K562 (cell line): ENCODE measurements at regions not wholly inside any gene's neighbourhood (a gene's known extent, or its start where the extent isn't known, plus 50 kb on each side); places are given as distances from the start of the nearest gene placed in this dataset.

Experiments
- ATAC-seq: fragments of 200-7000 bp; cut with Tn5 transposase; 3 replicates; pipeline ENCODE4 v1.9.1; 2020; ENCODE audit warnings: moderate library complexity
- BruUV-seq: library from RNA; stranded (reverse); fragments of 400-500 nt; replicated peaks from 2 replicates; lab custom pipeline; 2021; lab: Mats Ljungman, UMichigan
- CTCF ChIA-PET: fragments of 300-600 bp; formaldehyde crosslinking; extraction: SDS; loops from one replicate; lab custom pipeline; 2021; ENCODE audit warnings: low intra/inter-chr PET ratio; lab: Yijun Ruan, JAX
- POLR2A ChIA-PET: fragments of 300-600, 350-650 bp; sonication (Branson Sonifier 250); formaldehyde crosslinking; extraction: SDS; loops from one replicate; lab custom pipeline; 2021; ENCODE audit warnings: antibody characterized with exemption, inconsistent platforms; lab: Yijun Ruan, JAX
- DNase-seq, 4 experiments: peaks; one replicate each; pipeline versions ENCODE4 v3.0.0 to v3.0.0-alpha.2; 2011 to 2018; ENCODE audit warnings: low spot score in 3 of 4, mixed read lengths in 3 of 4; ENCODE audit errors: extremely low read depth in 1 of 4
- FAIRE-seq: peaks from 2 replicates; lab custom pipeline; 2011; peaks lifted over from hg19 to GRCh38; lab: Jason Lieb, UNC
- H2AFZ ChIP-seq: 2 replicates; pipeline ENCODE4 v1.6.0; 2011; ENCODE audit warnings: low read depth, low read length, control low read depth, inconsistent platforms
- H3K27ac ChIP-seq: fragments of 200-600 bp; 3 replicates; pipeline ENCODE4 v1.8.0; 2011; ENCODE audit warnings: low read depth, mild to moderate bottlenecking, control low read depth, inconsistent platforms, low read length, moderate library complexity, mixed read lengths; ENCODE audit errors: extremely low read depth
- H3K27me3 ChIP-seq, 2 experiments: fragments of 300-600 bp in 1 of 2; 2 replicates in 1 of 2; 3 replicates in 1 of 2; pipeline versions ENCODE4 v1.6.0 to v1.8.0; 2011; ENCODE audit warnings: inconsistent platforms in 2 of 2, low read length in 2 of 2, mild to moderate bottlenecking in 1 of 2, mixed read lengths in 1 of 2, moderate library complexity in 1 of 2; ENCODE audit not compliant: control insufficient read depth in 2 of 2, insufficient read depth in 2 of 2
- H3K36me3 ChIP-seq: fragments of 300-600 bp; 3 replicates; pipeline ENCODE4 v1.8.0; 2011; ENCODE audit warnings: mild to moderate bottlenecking, low read length, inconsistent platforms; ENCODE audit not compliant: control insufficient read depth, insufficient read depth
- H3K4me1 ChIP-seq, 2 experiments: fragments of 200-600 bp in 1 of 2; replicated peaks in 1 of 2; 2 replicates in 1 of 2; 3 replicates in 1 of 2; pipeline versions ENCODE4 v1.5.1 to v1.8.0; 2011; ENCODE audit warnings: inconsistent platforms in 2 of 2, low read length in 2 of 2, mild to moderate bottlenecking in 1 of 2, mixed read lengths in 1 of 2, moderate library complexity in 1 of 2; ENCODE audit not compliant: control insufficient read depth in 2 of 2, insufficient read depth in 2 of 2
- H3K4me2 ChIP-seq: 2 replicates; pipeline ENCODE4 v1.6.1; 2011; ENCODE audit warnings: low read length, control low read depth, inconsistent platforms, mixed read lengths; ENCODE audit not compliant: insufficient read depth
- H3K4me3 ChIP-seq: fragments of 200-600 bp; sonication (generic), shearing (Covaris generic); 2 replicates; pipeline ENCODE4 v1.5.1; 2016; ENCODE audit warnings: control low read depth, inconsistent platforms
- H3K79me2 ChIP-seq: fragments of 200-600 bp; 3 replicates; pipeline ENCODE4 v1.8.0; 2011; ENCODE audit warnings: low read length, inconsistent platforms; ENCODE audit not compliant: control insufficient read depth, insufficient read depth
- H3K9ac ChIP-seq, 2 experiments: 2 replicates each; pipeline versions ENCODE4 v1.6.0 to v1.6.1; 2011; ENCODE audit warnings: low read depth in 2 of 2, low read length in 2 of 2, control low read depth in 1 of 2, inconsistent platforms in 1 of 2, mild to moderate bottlenecking in 1 of 2, mixed read lengths in 1 of 2; ENCODE audit not compliant: insufficient read depth in 1 of 2
- H3K9me1 ChIP-seq: one replicate; pipeline ENCODE4 v1.6.0; 2011; ENCODE audit warnings: inconsistent platforms, mild to moderate bottlenecking, low read length, moderate library complexity; ENCODE audit not compliant: control insufficient read depth, insufficient read depth
- H3K9me3 ChIP-seq: replicated peaks from 2 replicates; pipeline ENCODE4 v1.5.1; 2011; ENCODE audit warnings: low read depth, low read length, inconsistent platforms; ENCODE audit not compliant: control insufficient read depth, insufficient read depth
- H4K20me1 ChIP-seq: replicated peaks from 2 replicates; pipeline ENCODE4 v1.6.1; 2011; ENCODE audit warnings: low read length, inconsistent platforms, mixed read lengths; ENCODE audit not compliant: control insufficient read depth, insufficient read depth
- CBFB ChIP-seq: sonication (generic); formaldehyde crosslinking; IDR thresholded peaks from 2 replicates; pipeline ENCODE4 v1.4.0; 2020; ENCODE audit warnings: mild to moderate bottlenecking, missing genetic modification reagents
- EHMT2 ChIP-seq: fragments of 450-650 bp; IDR thresholded peaks from 2 replicates; pipeline ENCODE4 v1.6.1; 2018; ENCODE audit warnings: antibody characterized with exemption
- EP300 ChIP-seq: IDR thresholded peaks from 2 replicates; pipeline ENCODE4 v1.6.1; 2012; ENCODE audit warnings: low read length, improper control_type of control experiment
- HLTF ChIP-seq: fragments of 450-650 bp; IDR thresholded peaks from 2 replicates; pipeline ENCODE4 v1.6.1; 2016
- JUNB ChIP-seq: fragments of 450-650 bp; formaldehyde crosslinking; conservative IDR thresholded peaks from 2 replicates; pipeline ENCODE4 v1.4.0; 2020; ENCODE audit warnings: mild to moderate bottlenecking
- MEF2A ChIP-seq: IDR thresholded peaks from 2 replicates; pipeline ENCODE4 v1.6.1; 2011; ENCODE audit warnings: low read depth, mild to moderate bottlenecking, low read length, moderate library complexity; ENCODE audit not compliant: control insufficient read depth
- NCOA2 ChIP-seq, 2 experiments: fragments of 450-650 bp; IDR thresholded peaks; 2 replicates each; pipeline ENCODE4 v1.6.1; 2018; ENCODE audit warnings: mild to moderate bottlenecking in 2 of 2, moderate library complexity in 1 of 2; ENCODE audit not compliant: partially characterized antibody in 2 of 2
- SIN3B ChIP-seq: fragments of 450-650 bp; IDR thresholded peaks from 2 replicates; pipeline ENCODE4 v1.6.1; 2017; ENCODE audit warnings: low read depth, mild to moderate bottlenecking, moderate library complexity
- SPI1 ChIP-seq: IDR thresholded peaks from 2 replicates; pipeline ENCODE4 v1.6.1; 2011; ENCODE audit warnings: low read depth, low read length, control low read depth, borderline replicate concordance
- ZC3H11A ChIP-seq: IDR thresholded peaks from 2 replicates; pipeline ENCODE4 v1.6.1; 2012; ENCODE audit warnings: low read depth, low read length, improper control_type of control experiment
- ZNF232 ChIP-seq: sonication (generic); formaldehyde crosslinking; IDR thresholded peaks from 2 replicates; pipeline ENCODE4 v1.8.0; 2022; ENCODE audit warnings: mild to moderate bottlenecking, missing genetic modification reagents
- ZNF311 ChIP-seq: fragments of 250-450 bp; sonication (Bioruptor Pico); IDR thresholded peaks from 2 replicates; pipeline ENCODE4 v1.4.0; 2020; ENCODE audit warnings: mild to moderate bottlenecking, moderate library complexity
- ZNF431 ChIP-seq: sonication (generic); formaldehyde crosslinking; IDR thresholded peaks from 2 replicates; pipeline ENCODE4 v1.8.0; 2022; ENCODE audit warnings: mild to moderate bottlenecking, missing genetic modification reagents
- ZNF584 ChIP-seq: fragments of 200-800 bp; sonication (Bioruptor generic); IDR thresholded peaks from 2 replicates; pipeline ENCODE4 v1.6.1; 2016; ENCODE audit warnings: low read depth, mild to moderate bottlenecking, missing genetic modification characterization, missing compliant biosample characterization
- ZNF785 ChIP-seq: fragments of 250-450 bp; sonication (Bioruptor Pico); IDR thresholded peaks from 2 replicates; pipeline ENCODE4 v1.4.0; 2020; ENCODE audit warnings: mild to moderate bottlenecking
- ZNF830 ChIP-seq: fragments of 250-450 bp; sonication (Bioruptor Pico); IDR thresholded peaks from 2 replicates; pipeline ENCODE4 v1.5.0; 2021; ENCODE audit warnings: mild to moderate bottlenecking
- WGBS: fragments of 100-300 bp; shearing (Covaris generic); methylation state at CpG from one replicate; pipeline ENCODE4 v1.1.6; 2016; ENCODE audit warnings: low coverage, mixed read lengths; ENCODE audit not compliant: insufficient coverage; ENCODE audit errors: missing lambda C conversion rate; 5-methylcytosine and 5-hydroxymethylcytosine counted together
- in situ Hi-C: fragments of 300-500 bp; cut with MboI; formaldehyde crosslinking; loops from 4 replicates; pipeline ENCODE4 v1.15.0; 2018; ENCODE audit warnings: inconsistent platforms, mixed read lengths
- intact Hi-C: fragments of 100-400 bp; cut with micrococcal nuclease; formaldehyde crosslinking; loops from 2 replicates; pipeline ENCODE4 v1.14.2; 2022
- TF ChIP-seq, protein P1 (sequence below): fragments of 450-650 bp; formaldehyde crosslinking; IDR thresholded peaks from 2 replicates; pipeline ENCODE4 v1.4.0; 2020; ENCODE audit warnings: mild to moderate bottlenecking, moderate library complexity
- TF ChIP-seq, protein P2 (sequence below): sonication (generic); formaldehyde crosslinking; IDR thresholded peaks from 2 replicates; pipeline ENCODE4 v1.5.0; 2020; ENCODE audit warnings: missing genetic modification reagents
- TF ChIP-seq, protein P3 (sequence below): sonication (generic); formaldehyde crosslinking; IDR thresholded peaks from 2 replicates; pipeline ENCODE4 v1.8.1; 2023; ENCODE audit warnings: mild to moderate bottlenecking, missing genetic modification reagents

DNA sequence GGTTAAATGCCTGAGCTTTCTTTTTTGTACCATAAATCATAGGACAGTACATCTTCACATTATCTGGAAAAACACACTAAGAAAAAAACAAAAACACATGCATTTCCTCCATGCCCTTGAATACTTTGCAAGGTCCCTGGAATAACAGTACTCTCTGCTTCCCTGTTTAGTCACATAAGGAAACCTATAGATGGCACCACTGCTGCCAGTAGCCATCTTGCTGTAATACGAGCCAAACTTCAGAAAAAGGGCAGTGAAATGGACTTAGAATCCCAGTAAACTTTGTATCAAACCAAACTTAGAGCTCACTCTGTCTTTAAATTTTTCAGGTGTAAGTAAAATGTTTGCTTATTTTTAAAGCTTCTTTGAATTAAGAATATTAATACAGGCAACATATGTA, 435.5 kb downstream of the KCNJ2 start (continued):
- TF ChIP-seq, protein P1, sequence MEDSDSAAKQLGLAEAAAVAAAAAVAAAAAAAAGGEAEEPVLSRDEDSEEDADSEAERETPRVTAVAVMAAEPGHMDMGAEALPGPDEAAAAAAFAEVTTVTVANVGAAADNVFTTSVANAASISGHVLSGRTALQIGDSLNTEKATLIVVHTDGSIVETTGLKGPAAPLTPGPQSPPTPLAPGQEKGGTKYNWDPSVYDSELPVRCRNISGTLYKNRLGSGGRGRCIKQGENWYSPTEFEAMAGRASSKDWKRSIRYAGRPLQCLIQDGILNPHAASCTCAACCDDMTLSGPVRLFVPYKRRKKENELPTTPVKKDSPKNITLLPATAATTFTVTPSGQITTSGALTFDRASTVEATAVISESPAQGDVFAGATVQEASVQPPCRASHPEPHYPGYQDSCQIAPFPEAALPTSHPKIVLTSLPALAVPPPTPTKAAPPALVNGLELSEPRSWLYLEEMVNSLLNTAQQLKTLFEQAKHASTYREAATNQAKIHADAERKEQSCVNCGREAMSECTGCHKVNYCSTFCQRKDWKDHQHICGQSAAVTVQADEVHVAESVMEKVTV (CRISPR knock-in tag): no peak
- TF ChIP-seq MEF2A: no peak
- TF ChIP-seq CBFB (CRISPR knock-in tag): no peak
- TF ChIP-seq, protein P2, sequence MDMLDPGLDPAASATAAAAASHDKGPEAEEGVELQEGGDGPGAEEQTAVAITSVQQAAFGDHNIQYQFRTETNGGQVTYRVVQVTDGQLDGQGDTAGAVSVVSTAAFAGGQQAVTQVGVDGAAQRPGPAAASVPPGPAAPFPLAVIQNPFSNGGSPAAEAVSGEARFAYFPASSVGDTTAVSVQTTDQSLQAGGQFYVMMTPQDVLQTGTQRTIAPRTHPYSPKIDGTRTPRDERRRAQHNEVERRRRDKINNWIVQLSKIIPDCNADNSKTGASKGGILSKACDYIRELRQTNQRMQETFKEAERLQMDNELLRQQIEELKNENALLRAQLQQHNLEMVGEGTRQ (CRISPR knock-in tag): no peak

DNA sequence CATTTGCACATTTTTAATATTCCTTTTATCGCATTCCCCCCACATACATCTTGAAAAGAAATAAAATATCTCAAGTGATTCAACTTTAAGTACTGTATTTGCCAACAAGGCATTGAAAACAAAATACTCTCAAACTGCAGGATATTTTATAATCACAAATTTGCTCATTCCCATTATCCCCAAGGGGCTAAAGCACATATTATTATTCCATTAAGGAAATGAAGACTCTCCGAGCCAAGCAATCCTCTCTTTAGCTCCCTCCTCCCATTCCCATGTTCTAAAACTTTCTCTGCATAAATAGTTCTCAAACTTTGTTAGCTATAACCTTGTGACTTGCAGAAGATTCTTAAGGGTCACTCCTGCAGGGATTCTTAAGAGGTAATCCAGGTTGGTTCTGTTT, 436.8 kb downstream of the KCNJ2 start:
- Histone ChIP-seq H3K79me2 (no peaks in the 10 kb centered on the region), H4K20me1 (no peaks in the 10 kb centered on the region), H3K27ac (no peak overlapping the region), H3K36me3 (no peaks in the 10 kb centered on the region), H3K4me1 (no peaks in the 10 kb centered on the region), H3K9me3 (no peaks in the 10 kb centered on the region), H3K27me3 (no peaks in the 10 kb centered on the region), H3K9ac (no peak overlapping the region), H3K4me2 (no peak overlapping the region), H3K9me1 (no peaks in the 10 kb centered on the region), H3K4me3 (no peak overlapping the region), H2AFZ (no peak overlapping the region)
- BruUV-seq: no TSS peak
- intact Hi-C loops: no loop called here
- no peak for ATAC-seq
- ChIA-PET CTCF (no interaction called here), POLR2A (no interaction called here)
- DNase-seq: no peak
- FAIRE-seq: no peak
- in situ Hi-C loops: no loop called here
- 20% methylated on average over 2 of the region's 2 CpGs for WGBS
- no peak for TF ChIP-seq JUNB (CRISPR knock-in tag)
- no peak for TF ChIP-seq SPI1
- no peak for TF ChIP-seq ZC3H11A
- TF ChIP-seq, protein P3, sequence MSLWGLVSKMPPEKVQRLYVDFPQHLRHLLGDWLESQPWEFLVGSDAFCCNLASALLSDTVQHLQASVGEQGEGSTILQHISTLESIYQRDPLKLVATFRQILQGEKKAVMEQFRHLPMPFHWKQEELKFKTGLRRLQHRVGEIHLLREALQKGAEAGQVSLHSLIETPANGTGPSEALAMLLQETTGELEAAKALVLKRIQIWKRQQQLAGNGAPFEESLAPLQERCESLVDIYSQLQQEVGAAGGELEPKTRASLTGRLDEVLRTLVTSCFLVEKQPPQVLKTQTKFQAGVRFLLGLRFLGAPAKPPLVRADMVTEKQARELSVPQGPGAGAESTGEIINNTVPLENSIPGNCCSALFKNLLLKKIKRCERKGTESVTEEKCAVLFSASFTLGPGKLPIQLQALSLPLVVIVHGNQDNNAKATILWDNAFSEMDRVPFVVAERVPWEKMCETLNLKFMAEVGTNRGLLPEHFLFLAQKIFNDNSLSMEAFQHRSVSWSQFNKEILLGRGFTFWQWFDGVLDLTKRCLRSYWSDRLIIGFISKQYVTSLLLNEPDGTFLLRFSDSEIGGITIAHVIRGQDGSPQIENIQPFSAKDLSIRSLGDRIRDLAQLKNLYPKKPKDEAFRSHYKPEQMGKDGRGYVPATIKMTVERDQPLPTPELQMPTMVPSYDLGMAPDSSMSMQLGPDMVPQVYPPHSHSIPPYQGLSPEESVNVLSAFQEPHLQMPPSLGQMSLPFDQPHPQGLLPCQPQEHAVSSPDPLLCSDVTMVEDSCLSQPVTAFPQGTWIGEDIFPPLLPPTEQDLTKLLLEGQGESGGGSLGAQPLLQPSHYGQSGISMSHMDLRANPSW: no peak
- TF ChIP-seq EHMT2: no peak
- no peak for TF ChIP-seq ZNF830 (CRISPR knock-in tag)
- no peak for TF ChIP-seq EP300
- TF ChIP-seq ZNF785 (CRISPR knock-in tag): no peak
- no peak for TF ChIP-seq ZNF232
- TF ChIP-seq SIN3B: no peak
- TF ChIP-seq NCOA2 (IDR thresholded peaks at IDR 0.05; ENCODE audit: partially characterized antibody in 2 of 2): no peak
- no peak for TF ChIP-seq ZNF584 (CRISPR knock-in tag)
- TF ChIP-seq ZNF311 (CRISPR knock-in tag): no peak
- no peak for TF ChIP-seq ZNF431
- no peak for TF ChIP-seq HLTF
